ENCODE measurements at regions not wholly inside any gene's neighbourhood (a gene's known extent, or its start where the extent isn't known, plus 50 kb on each side); places are given as distances from the start of the nearest gene placed in this dataset.

DNA sequence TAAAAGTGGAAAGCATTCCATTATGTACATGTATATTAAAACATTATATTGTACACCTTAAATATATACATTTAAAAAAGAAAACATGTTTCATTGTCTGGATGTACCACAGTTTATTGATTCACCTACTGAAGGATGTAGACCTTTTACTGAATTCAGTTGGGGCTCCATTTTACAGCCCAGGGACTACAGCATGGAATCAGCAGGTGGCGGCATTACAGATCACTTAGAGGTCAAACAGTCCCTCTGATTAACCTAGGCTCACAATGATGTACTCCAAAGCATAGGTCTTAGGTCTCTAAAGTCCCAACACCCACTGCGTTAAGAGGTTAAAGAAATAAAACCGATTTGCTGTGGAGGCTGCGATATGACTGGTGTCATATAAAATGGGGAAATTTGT is 490.9 kb downstream of the SHISA9 start:
- Histone ChIP-seq H3K36me3 (ENCODE audit: control insufficient read depth, insufficient read depth, low read length) (no peaks in the 10 kb centered on the region), H3K9me3 (ENCODE audit: control insufficient read depth, low read depth, low read length) (no peaks in the 10 kb centered on the region), H3K27ac (ENCODE audit: low read length) (no peak overlapping the region), H3K27me3 (ENCODE audit: control insufficient read depth, insufficient read depth, low read length) (no peaks in the 10 kb centered on the region), H3K4me1 (ENCODE audit: control insufficient read depth, insufficient read depth, low read length) (no peaks in the 10 kb centered on the region), H3K4me3 (ENCODE audit: low read length) (no peak overlapping the region)
- DNase-seq: no peak
- WGBS (ENCODE audit: insufficient coverage, low lambda C conversion rate): 80% methylated on average over 2 of the region's 4 CpGs

- Histone ChIP-seq H3K4me3 (ENCODE audit: low read length) (no peak overlapping the region), H3K36me3 (ENCODE audit: control insufficient read depth, insufficient read depth, low read length) (no peaks in the 10 kb centered on the region), H3K9me3 (ENCODE audit: control insufficient read depth, low read depth, low read length) (no peaks in the 10 kb centered on the region), H3K4me1 (ENCODE audit: control insufficient read depth, insufficient read depth, low read length) (no peaks in the 10 kb centered on the region), H3K27me3 (ENCODE audit: control insufficient read depth, insufficient read depth, low read length) (no peaks in the 10 kb centered on the region), H3K27ac (ENCODE audit: low read length) (no peak overlapping the region)
- no peak for DNase-seq
- WGBS (ENCODE audit: insufficient coverage, low lambda C conversion rate): no CpG with 5 or more reads among the region's 7 CpGs
Measured at GRCh38 chr16:13393816-13394215, 492.4 kb downstream of the SHISA9 start.

DNA sequence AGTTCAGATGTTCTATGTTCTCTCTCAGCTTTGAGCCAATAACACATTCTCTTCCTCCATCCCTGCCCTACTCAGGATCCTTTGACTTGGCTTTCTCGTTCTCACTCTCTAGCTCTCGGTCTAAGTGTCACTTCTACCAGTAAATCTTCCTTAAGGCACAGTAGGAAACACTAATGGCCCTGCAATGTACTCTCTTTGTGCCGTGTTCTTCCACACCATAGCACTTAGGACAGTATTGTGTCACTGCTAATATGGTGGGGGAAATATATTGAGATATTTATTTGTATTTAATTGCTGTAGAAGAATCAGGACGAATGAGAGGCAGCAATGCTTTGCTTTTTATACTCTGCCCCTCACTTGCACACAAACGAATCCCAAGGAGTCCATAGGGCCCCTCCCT is 493.1 kb downstream of the SHISA9 start:
- H3K36me3 ChIP-seq (ENCODE audit: control insufficient read depth, insufficient read depth, low read length): no peaks in the 10 kb centered on the region
- no peak for DNase-seq
- no peaks in the 10 kb centered on the region for H3K4me1 ChIP-seq (ENCODE audit: control insufficient read depth, insufficient read depth, low read length)
- H3K9me3 ChIP-seq (ENCODE audit: control insufficient read depth, low read depth, low read length): no peaks in the 10 kb centered on the region
- no peaks in the 10 kb centered on the region for H3K27me3 ChIP-seq (ENCODE audit: control insufficient read depth, insufficient read depth, low read length)
- no CpG with 5 or more reads among the region's 5 CpGs for WGBS (ENCODE audit: insufficient coverage, low lambda C conversion rate)
- no peak overlapping the region for H3K27ac ChIP-seq (ENCODE audit: low read length)
- no peak overlapping the region for H3K4me3 ChIP-seq (ENCODE audit: low read length)

DNA sequence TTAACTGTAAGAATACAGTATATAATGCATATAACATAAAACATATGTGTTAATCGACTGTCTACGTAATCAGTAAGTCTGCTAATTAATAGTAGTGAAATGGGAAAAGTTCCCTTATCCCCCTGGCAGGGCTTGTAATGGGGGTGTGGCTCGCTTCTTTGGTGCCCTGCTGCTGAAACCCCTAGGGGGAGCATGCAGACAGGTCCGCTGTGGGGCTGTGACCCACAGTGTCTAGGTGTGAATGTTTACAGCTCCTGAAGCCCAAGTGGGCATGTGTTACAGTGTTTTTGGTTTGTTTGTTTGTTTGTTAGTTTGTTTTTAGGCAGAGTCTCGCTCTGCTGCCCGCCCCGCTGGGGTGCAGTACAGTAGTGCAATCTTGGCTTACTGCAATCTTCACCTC is 495.7 kb downstream of the SHISA9 start:
- Histone ChIP-seq H3K9me3 (ENCODE audit: control insufficient read depth, low read depth, low read length) (no peaks in the 10 kb centered on the region), H3K27me3 (ENCODE audit: control insufficient read depth, insufficient read depth, low read length) (no peaks in the 10 kb centered on the region), H3K27ac (ENCODE audit: low read length) (no peak overlapping the region), H3K36me3 (ENCODE audit: control insufficient read depth, insufficient read depth, low read length) (no peaks in the 10 kb centered on the region), H3K4me1 (ENCODE audit: control insufficient read depth, insufficient read depth, low read length) (no peaks in the 10 kb centered on the region), H3K4me3 (ENCODE audit: low read length) (no peak overlapping the region)
- WGBS (ENCODE audit: insufficient coverage, low lambda C conversion rate): 100% methylated on average over 2 of the region's 7 CpGs
- no peak for DNase-seq

- Histone ChIP-seq H3K27me3 (ENCODE audit: control insufficient read depth, insufficient read depth, low read length) (no peaks in the 10 kb centered on the region), H3K4me3 (ENCODE audit: low read length) (no peak overlapping the region), H3K27ac (ENCODE audit: low read length) (no peak overlapping the region), H3K4me1 (ENCODE audit: control insufficient read depth, insufficient read depth, low read length) (no peaks in the 10 kb centered on the region), H3K9me3 (ENCODE audit: control insufficient read depth, low read depth, low read length) (no peaks in the 10 kb centered on the region), H3K36me3 (ENCODE audit: control insufficient read depth, insufficient read depth, low read length) (no peaks in the 10 kb centered on the region)
- 100% methylated on average over 2 of the region's 4 CpGs for WGBS (ENCODE audit: insufficient coverage, low lambda C conversion rate)
- no peak for DNase-seq
Measured at GRCh38 chr16:13401641-13402040, 500.2 kb downstream of the SHISA9 start.

DNA sequence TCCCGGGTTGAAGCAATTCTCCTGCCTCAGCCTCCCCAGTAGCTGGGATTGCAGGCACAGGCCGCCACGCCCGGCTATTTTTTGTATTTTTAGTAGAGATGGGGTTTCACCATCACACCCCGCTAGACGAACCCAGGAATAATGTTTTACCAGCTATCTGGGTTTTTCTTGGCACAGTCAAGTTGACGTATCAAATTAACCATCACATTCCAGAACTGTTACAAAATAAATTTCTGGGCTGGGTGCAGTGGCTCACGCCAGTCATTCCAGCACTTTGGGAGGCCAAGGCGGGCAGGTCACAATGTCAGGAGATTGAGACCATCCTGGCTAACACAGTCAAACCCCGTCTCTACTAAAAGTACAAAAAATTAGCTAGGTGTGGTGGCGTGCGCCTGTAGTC is 501.2 kb downstream of the SHISA9 start:
- Histone ChIP-seq H3K4me1 (ENCODE audit: control insufficient read depth, insufficient read depth, low read length) (no peaks in the 10 kb centered on the region), H3K9me3 (ENCODE audit: control insufficient read depth, low read depth, low read length) (no peaks in the 10 kb centered on the region)
- WGBS (ENCODE audit: insufficient coverage, low lambda C conversion rate): no CpG with 5 or more reads among the region's 12 CpGs

DNA sequence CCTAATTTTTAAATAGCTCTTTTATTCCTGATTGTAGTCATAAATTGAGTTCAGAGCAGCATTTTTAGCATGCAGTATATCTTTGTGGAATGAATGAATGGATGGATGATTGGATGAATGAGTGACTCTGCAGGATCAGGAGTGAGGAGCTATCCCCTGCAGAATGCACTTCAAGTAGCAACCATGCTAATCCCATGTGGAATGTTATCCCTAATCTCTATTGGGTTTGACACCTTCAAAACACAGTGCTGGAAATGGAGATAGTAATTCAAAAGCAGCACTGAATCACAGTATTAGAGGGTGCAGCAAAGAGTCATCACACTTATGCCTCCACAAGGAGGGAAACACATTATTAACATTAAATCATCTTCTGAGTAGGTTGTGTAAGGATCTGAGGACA is 501.9 kb downstream of the SHISA9 start:
- Histone ChIP-seq H3K9me3 (ENCODE audit: control insufficient read depth, low read depth, low read length) (no peaks in the 10 kb centered on the region), H3K36me3 (ENCODE audit: control insufficient read depth, insufficient read depth, low read length) (no peaks in the 10 kb centered on the region), H3K4me1 (ENCODE audit: control insufficient read depth, insufficient read depth, low read length) (no peaks in the 10 kb centered on the region), H3K27me3 (ENCODE audit: control insufficient read depth, insufficient read depth, low read length) (no peaks in the 10 kb centered on the region), H3K4me3 (ENCODE audit: low read length) (no peak overlapping the region), H3K27ac (ENCODE audit: low read length) (no peak overlapping the region)
- DNase-seq: no peak

More for the DNA sequence above, 501.2 kb downstream of the SHISA9 start:
- Histone ChIP-seq H3K27me3 (ENCODE audit: control insufficient read depth, insufficient read depth, low read length) (no peaks in the 10 kb centered on the region), H3K36me3 (ENCODE audit: control insufficient read depth, insufficient read depth, low read length) (no peaks in the 10 kb centered on the region), H3K4me3 (ENCODE audit: low read length) (no peak overlapping the region), H3K27ac (ENCODE audit: low read length) (no peak overlapping the region)
- no peak for DNase-seq

DNA sequence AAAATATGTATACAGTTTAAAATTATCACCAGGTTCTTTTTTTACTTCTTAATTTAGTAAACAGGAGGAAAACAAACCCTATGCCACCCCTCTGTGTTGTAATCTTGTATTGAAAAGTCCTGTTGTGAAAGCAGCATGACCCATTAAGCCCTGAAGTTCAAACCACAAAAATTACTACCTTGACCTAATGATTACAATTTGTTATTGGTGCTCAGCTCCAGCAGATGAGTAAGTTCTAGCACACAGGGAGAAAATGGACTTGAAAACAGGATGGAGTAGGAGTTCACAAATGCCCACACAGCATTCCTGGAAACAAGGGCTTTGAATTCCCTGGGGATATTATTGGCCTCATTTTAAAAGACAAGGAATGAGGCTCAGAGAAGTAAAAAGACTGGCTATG is 505.8 kb upstream of the ERCC4 start:
- H3K27ac ChIP-seq (ENCODE audit: low read length): no peak overlapping the region
- no peak for DNase-seq
- no peak overlapping the region for H3K4me3 ChIP-seq (ENCODE audit: low read length)
- no peaks in the 10 kb centered on the region for H3K36me3 ChIP-seq (ENCODE audit: control insufficient read depth, insufficient read depth, low read length)
- no peaks in the 10 kb centered on the region for H3K27me3 ChIP-seq (ENCODE audit: control insufficient read depth, insufficient read depth, low read length)
- H3K9me3 ChIP-seq (ENCODE audit: control insufficient read depth, low read depth, low read length): no peaks in the 10 kb centered on the region
- no peaks in the 10 kb centered on the region for H3K4me1 ChIP-seq (ENCODE audit: control insufficient read depth, insufficient read depth, low read length)

DNA sequence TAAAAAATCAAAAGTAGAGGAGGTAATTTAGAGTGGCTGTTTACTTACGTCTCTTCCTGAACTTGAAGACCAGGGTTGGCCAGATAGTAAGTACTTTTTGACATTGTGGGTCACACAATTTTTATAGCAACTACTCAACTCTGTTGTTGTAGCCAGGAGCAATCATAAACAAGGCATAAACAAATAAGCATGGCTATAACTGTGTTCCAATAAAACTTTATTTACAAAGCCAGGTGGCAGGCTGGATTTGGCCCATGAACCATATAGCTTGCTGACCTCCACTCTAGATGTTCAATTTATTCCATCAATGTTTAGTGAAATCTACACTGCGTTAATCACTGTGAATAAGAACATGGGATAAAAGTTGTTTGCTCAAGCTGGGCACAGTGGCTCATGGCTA is 500.4 kb upstream of the ERCC4 start:
- WGBS (ENCODE audit: insufficient coverage, low lambda C conversion rate): 80% methylated on average over 2 of the region's 2 CpGs
- Histone ChIP-seq H3K4me1 (ENCODE audit: control insufficient read depth, insufficient read depth, low read length) (no peaks in the 10 kb centered on the region), H3K27me3 (ENCODE audit: control insufficient read depth, insufficient read depth, low read length) (no peaks in the 10 kb centered on the region), H3K36me3 (ENCODE audit: control insufficient read depth, insufficient read depth, low read length) (no peaks in the 10 kb centered on the region), H3K9me3 (ENCODE audit: control insufficient read depth, low read depth, low read length) (no peaks in the 10 kb centered on the region), H3K4me3 (ENCODE audit: low read length) (no peak overlapping the region), H3K27ac (ENCODE audit: low read length) (no peak overlapping the region)
- DNase-seq: no peak

DNA sequence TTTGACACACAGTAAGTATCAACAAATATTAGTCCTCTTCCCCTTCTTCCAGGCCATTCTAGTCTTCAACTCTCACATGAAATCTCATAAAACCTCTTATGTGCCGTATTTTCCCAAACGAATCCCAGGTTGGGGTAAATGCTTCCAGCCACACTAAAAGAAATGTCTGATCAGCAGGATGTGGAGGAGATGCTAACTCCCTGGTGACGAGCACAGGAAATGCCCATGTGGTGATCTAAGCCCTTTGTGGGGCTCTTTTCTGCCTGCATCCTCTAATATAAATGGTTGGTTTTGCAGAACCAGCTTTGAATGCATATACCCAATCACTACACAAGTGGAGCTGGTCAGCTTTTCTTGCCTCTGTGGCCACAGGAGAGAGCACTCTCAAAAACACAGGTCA is 498.2 kb upstream of the ERCC4 start:
- H3K27me3 ChIP-seq (ENCODE audit: control insufficient read depth, insufficient read depth, low read length): no peaks in the 10 kb centered on the region
- no peak overlapping the region for H3K27ac ChIP-seq (ENCODE audit: low read length)
- WGBS (ENCODE audit: insufficient coverage, low lambda C conversion rate): no CpG with 5 or more reads among the region's 3 CpGs
- H3K4me1 ChIP-seq (ENCODE audit: control insufficient read depth, insufficient read depth, low read length): no peaks in the 10 kb centered on the region
- no peaks in the 10 kb centered on the region for H3K9me3 ChIP-seq (ENCODE audit: control insufficient read depth, low read depth, low read length)
- no peak for DNase-seq
- no peak overlapping the region for H3K4me3 ChIP-seq (ENCODE audit: low read length)
- H3K36me3 ChIP-seq (ENCODE audit: control insufficient read depth, insufficient read depth, low read length): no peaks in the 10 kb centered on the region

DNA sequence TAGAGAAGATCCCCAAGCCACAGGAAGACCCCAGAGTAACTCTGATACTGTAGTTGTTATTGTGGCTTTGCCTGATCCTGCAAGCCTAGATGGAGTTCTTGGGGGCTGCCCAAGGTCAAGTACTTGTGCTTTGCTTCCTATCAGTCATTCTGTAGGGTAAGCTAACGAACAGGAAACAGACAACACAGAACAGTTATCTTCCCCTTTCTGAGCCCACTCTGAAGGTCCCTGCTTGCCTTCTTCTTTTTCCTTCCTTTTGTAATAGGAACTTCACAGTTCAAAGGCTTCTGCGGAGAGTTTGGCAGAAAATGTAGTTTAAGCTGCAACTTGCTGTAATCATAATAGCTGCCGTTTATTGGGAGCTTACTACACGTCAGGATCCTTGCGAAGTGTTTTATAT is 494.1 kb upstream of the ERCC4 start:
- Histone ChIP-seq H3K9me3 (ENCODE audit: control insufficient read depth, low read depth, low read length) (no peaks in the 10 kb centered on the region), H3K27ac (ENCODE audit: low read length) (no peak overlapping the region), H3K4me1 (ENCODE audit: control insufficient read depth, insufficient read depth, low read length) (no peaks in the 10 kb centered on the region), H3K4me3 (ENCODE audit: low read length) (no peak overlapping the region), H3K27me3 (ENCODE audit: control insufficient read depth, insufficient read depth, low read length) (no peaks in the 10 kb centered on the region), H3K36me3 (ENCODE audit: control insufficient read depth, insufficient read depth, low read length) (no peaks in the 10 kb centered on the region)
- no peak for DNase-seq
- 100% methylated on average over 1 of the region's 5 CpGs for WGBS (ENCODE audit: insufficient coverage, low lambda C conversion rate)
